ENCODE measurements at regions not wholly inside any gene's neighbourhood (a gene's known extent, or its start where the extent isn't known, plus 50 kb on each side); places are given as distances from the start of the nearest gene placed in this dataset.

DNA sequence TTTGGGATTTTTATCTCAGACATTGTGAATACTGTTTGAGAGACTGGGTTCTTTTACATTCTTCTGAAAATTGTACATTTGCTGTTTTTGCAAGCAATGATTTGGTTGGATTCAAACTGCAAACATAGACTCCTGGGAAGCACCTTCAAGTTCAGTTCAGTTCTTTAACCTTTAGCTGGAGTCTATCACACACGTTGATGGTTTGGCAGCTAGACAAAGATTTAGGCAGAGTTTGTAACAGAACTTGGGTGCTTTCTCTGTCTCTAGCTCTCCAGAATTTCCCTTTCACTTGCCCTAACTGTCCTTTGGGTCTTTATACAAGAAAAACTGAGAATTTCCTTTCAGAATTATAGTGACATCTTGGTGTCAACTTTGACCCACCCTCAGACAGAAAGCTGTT lies 556.6 kb downstream of the DIAPH3 start:
- no peak for DNase-seq

DNA sequence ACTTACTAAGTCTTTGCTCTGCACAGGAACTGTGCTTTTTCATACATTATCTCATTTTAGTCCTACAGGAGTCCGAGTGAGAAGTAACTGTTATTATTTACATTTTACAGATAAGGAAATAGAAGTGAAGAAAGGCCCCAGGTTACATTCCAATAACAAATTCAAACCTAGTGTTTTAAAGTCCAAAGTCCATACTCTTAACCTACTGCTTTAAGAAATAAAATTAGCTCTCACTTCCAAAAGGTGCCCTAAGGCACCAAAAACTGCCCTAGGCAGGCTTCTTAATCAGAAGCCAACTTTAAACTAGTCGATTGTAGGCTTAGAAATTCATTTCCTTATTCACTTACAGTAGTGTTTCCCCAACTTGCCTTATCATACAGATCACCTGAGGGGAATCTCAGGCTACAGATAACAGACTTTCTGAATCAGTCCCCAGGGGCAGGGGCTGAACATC lies 555.9 kb downstream of the DIAPH3 start:
- DNase-seq: no peak

DNA sequence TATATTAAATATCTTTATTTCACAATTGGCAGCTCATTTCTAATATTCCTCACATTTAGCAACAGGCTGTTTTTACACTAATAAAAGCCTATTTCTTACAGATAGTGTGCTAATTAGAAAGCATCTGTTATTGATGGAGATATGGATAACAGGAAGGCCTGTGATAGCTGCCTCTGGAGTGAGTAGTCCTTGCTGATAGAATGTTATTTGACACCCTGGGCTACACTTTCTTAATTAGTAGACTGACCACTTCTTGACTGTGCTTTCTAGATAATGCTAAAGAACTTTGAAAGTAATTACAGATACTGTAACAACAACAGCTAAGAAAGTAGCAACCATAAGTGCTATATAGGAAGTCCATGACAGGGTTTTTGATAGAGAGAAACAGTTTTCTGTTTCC lies 554.3 kb downstream of the DIAPH3 start:
- no peak for DNase-seq
